Trophoblast cell (in vitro differentiated cells and primary cell): ENCODE measurements at regions not wholly inside any gene's neighbourhood (a gene's known extent, or its start where the extent isn't known, plus 50 kb on each side); places are given as distances from the start of the nearest gene placed in this dataset.

Experiments
- DNase-seq, 2 donors: peaks; one replicate each; pipeline ENCODE4 v3.0.0-alpha.2; 2016
- H2AFZ ChIP-seq: 2 replicates; pipeline ENCODE4 v1.6.1; 2013; ENCODE audit warnings: low read length, moderate library complexity, mild to moderate bottlenecking; ENCODE audit not compliant: insufficient read depth, poor library complexity
- H2AK5ac ChIP-seq: 2 replicates; pipeline ENCODE4 v1.6.1; 2013; ENCODE audit warnings: mild to moderate bottlenecking, low read length
- H2BK120ac ChIP-seq: 2 replicates; pipeline ENCODE4 v1.6.1; 2013; ENCODE audit warnings: low read length, mild to moderate bottlenecking, moderate library complexity; ENCODE audit not compliant: insufficient read depth, poor library complexity
- H2BK12ac ChIP-seq: 2 replicates; pipeline ENCODE4 v1.6.1; 2013; ENCODE audit warnings: mild to moderate bottlenecking, low read length, moderate library complexity
- H2BK5ac ChIP-seq: 2 replicates; pipeline ENCODE4 v1.6.1; 2013; ENCODE audit warnings: low read length, low read depth, moderate library complexity, mild to moderate bottlenecking; ENCODE audit not compliant: poor library complexity
- H3K14ac ChIP-seq: 2 replicates; pipeline ENCODE4 v1.6.1; 2013; ENCODE audit warnings: mild to moderate bottlenecking, low read length
- H3K18ac ChIP-seq: 2 replicates; pipeline ENCODE4 v1.6.1; 2013; ENCODE audit warnings: mild to moderate bottlenecking, low read length
- H3K23ac ChIP-seq: 2 replicates; pipeline ENCODE4 v1.6.1; 2013; ENCODE audit warnings: low read length
- H3K27ac ChIP-seq: 2 replicates; pipeline ENCODE4 v1.5.1; 2013; ENCODE audit warnings: low read depth, mild to moderate bottlenecking, inconsistent platforms, low read length, moderate library complexity
- H3K27me3 ChIP-seq: 2 replicates; pipeline ENCODE4 v1.6.1; 2013; ENCODE audit warnings: inconsistent platforms, mild to moderate bottlenecking, low read length, moderate library complexity; ENCODE audit not compliant: insufficient read depth
- H3K36me3 ChIP-seq, 2 experiments: 1 replicate in 1 of 2; 2 replicates in 1 of 2; pipeline ENCODE4 v1.6.1; 2013; ENCODE audit warnings: low read length in 2 of 2, mild to moderate bottlenecking in 2 of 2, moderate library complexity in 1 of 2; ENCODE audit not compliant: insufficient read depth in 2 of 2, control insufficient read depth in 1 of 2
- H3K4ac ChIP-seq: 2 replicates; pipeline ENCODE4 v1.6.1; 2013; ENCODE audit warnings: low read depth, mild to moderate bottlenecking, low read length, moderate library complexity
- H3K4me1 ChIP-seq, 2 experiments: 1 replicate in 1 of 2; 2 replicates in 1 of 2; pipeline ENCODE4 v1.6.1; 2013; ENCODE audit warnings: low read length in 2 of 2, mild to moderate bottlenecking in 2 of 2, moderate library complexity in 1 of 2; ENCODE audit not compliant: insufficient read depth in 2 of 2, control insufficient read depth in 1 of 2
- H3K4me2 ChIP-seq: 2 replicates; pipeline ENCODE4 v1.6.1; 2013; ENCODE audit warnings: inconsistent platforms, mild to moderate bottlenecking, low read length, moderate library complexity
- H3K4me3 ChIP-seq: 2 replicates; pipeline ENCODE4 v1.5.1; 2013; ENCODE audit warnings: mild to moderate bottlenecking, low read depth, low read length, inconsistent platforms
- H3K79me1 ChIP-seq: one replicate; pipeline ENCODE4 v1.6.1; 2013; ENCODE audit warnings: low read length
- H3K79me2 ChIP-seq: 2 replicates; pipeline ENCODE4 v1.6.1; 2013; ENCODE audit warnings: low read length, mild to moderate bottlenecking; ENCODE audit not compliant: control insufficient read depth, insufficient read depth, poor library complexity
- H3K9ac ChIP-seq: 2 replicates; pipeline ENCODE4 v1.6.1; 2013; ENCODE audit warnings: mild to moderate bottlenecking, low read length
- H3K9me3 ChIP-seq: 2 replicates; pipeline ENCODE4 v1.6.1; 2013; ENCODE audit warnings: low read depth, mild to moderate bottlenecking, control low read depth, inconsistent platforms, low read length; ENCODE audit not compliant: insufficient read depth
- H4K12ac ChIP-seq: 2 replicates; pipeline ENCODE4 v1.6.1; 2013; ENCODE audit warnings: low read depth, mild to moderate bottlenecking, low read length, moderate library complexity
- H4K8ac ChIP-seq: 2 replicates; pipeline ENCODE4 v1.6.1; 2013; ENCODE audit warnings: low read depth, mild to moderate bottlenecking, low read length, moderate library complexity
- H4K91ac ChIP-seq: one replicate; pipeline ENCODE4 v1.6.1; 2013; ENCODE audit warnings: low read depth, mild to moderate bottlenecking, low read length, moderate library complexity
- WGBS: extraction: QIAGEN DNeasy Blood & Tissue Kit; methylation state at CpG from one replicate; pipeline ENCODE4 v1.1.7; 2013; ENCODE audit warnings: missing lambda C conversion rate; ENCODE audit not compliant: insufficient read length, insufficient coverage; ENCODE audit errors: extremely low coverage; 5-methylcytosine and 5-hydroxymethylcytosine counted together

DNA sequence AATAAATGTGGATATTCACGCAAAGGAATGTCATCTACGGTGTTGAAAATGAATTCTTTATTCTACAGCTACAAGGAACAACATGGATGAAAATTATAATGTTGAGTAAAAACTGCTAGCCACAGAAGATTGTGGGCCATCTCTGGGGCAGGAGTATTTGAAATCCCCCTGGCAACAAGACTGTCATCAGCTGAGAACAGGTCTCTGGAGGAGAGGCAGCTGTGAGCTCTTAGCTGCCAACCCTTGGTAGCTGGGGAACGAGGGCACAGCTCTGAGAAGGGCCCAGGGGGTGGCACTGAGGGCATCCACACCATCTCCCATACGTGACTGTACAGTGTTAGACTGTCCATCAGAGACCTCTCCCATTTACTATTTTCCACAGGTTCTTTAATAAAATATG is 340.1 kb upstream of the MGMT start:
- H3K36me3 ChIP-seq, result no peaks in the 10 kb centered on the region
- no peaks in the 10 kb centered on the region for H3K79me2 ChIP-seq
- H3K14ac ChIP-seq, result no peak overlapping the region
- H2AK5ac ChIP-seq, result no peak overlapping the region
- H2AFZ ChIP-seq, result no peak overlapping the region
- H2BK120ac ChIP-seq, result no peak overlapping the region
- no peak overlapping the region for H4K91ac ChIP-seq
- H3K79me1 ChIP-seq, result no peaks in the 10 kb centered on the region
- no CpG with 5 or more reads among the region's 4 CpGs for WGBS
- H3K27me3 ChIP-seq, result no peaks in the 10 kb centered on the region
- H3K4ac ChIP-seq, result no peak overlapping the region
- H4K8ac ChIP-seq, result no peak overlapping the region
- H3K18ac ChIP-seq, result no peak overlapping the region
- H3K9me3 ChIP-seq, result no peaks in the 10 kb centered on the region
- H3K4me2 ChIP-seq, result no peak overlapping the region
- no peak overlapping the region for H3K27ac ChIP-seq
- H3K4me1 ChIP-seq, result no peaks in the 10 kb centered on the region
- no peak overlapping the region for H2BK12ac ChIP-seq
- no peak overlapping the region for H4K12ac ChIP-seq
- no peak overlapping the region for H3K9ac ChIP-seq
- no peak overlapping the region for H2BK5ac ChIP-seq
- H3K4me3 ChIP-seq, result no peak overlapping the region
- H3K23ac ChIP-seq, result no peak overlapping the region
- no peak for DNase-seq

GRCh38 chr10:129131457-129132132 is 335.4 kb upstream of the MGMT start:
- WGBS, result no CpG with 5 or more reads among the region's 12 CpGs
- no peak overlapping the region for H3K4me3 ChIP-seq
- H4K12ac ChIP-seq, result no peak overlapping the region
- H3K79me1 ChIP-seq, result no peaks in the 10 kb centered on the region
- peaks cover 0 to 3% of the 10 kb centered on the region in 2 experiments for H3K4me1 ChIP-seq
- DNase-seq, result no peak
- no peak overlapping the region for H2AFZ ChIP-seq
- H3K79me2 ChIP-seq, result no peaks in the 10 kb centered on the region
- no peak overlapping the region for H4K8ac ChIP-seq
- no peak overlapping the region for H4K91ac ChIP-seq
- no peak overlapping the region for H3K9ac ChIP-seq
- no peak overlapping the region for H2AK5ac ChIP-seq
- no peak overlapping the region for H3K18ac ChIP-seq
- no peak overlapping the region for H2BK12ac ChIP-seq
- H3K36me3 ChIP-seq, result no peaks in the 10 kb centered on the region
- no peaks in the 10 kb centered on the region for H3K9me3 ChIP-seq
- no peak overlapping the region for H2BK120ac ChIP-seq
- no peaks in the 10 kb centered on the region for H3K27me3 ChIP-seq
- H3K23ac ChIP-seq, result no peak overlapping the region
- H3K14ac ChIP-seq, result no peak overlapping the region
- H3K27ac ChIP-seq, result no peak overlapping the region
- no peak overlapping the region for H3K4ac ChIP-seq
- H2BK5ac ChIP-seq, result no peak overlapping the region
- no peak overlapping the region for H3K4me2 ChIP-seq

GRCh38 chr10:129133856-129134255 is 333.2 kb upstream of the MGMT start:
- H3K4me3 ChIP-seq, result no peak overlapping the region
- H2BK120ac ChIP-seq, result no peak overlapping the region
- no peak overlapping the region for H2BK12ac ChIP-seq
- H4K12ac ChIP-seq, result no peak overlapping the region
- no peak overlapping the region for H3K4me2 ChIP-seq
- H3K14ac ChIP-seq, result no peak overlapping the region
- H3K4me1 ChIP-seq, result peaks cover 0 to 3% of the 10 kb centered on the region in 2 experiments
- no peak overlapping the region for H3K18ac ChIP-seq
- no peak overlapping the region for H4K91ac ChIP-seq
- H2AFZ ChIP-seq, result no peak overlapping the region
- no peaks in the 10 kb centered on the region for H3K9me3 ChIP-seq
- no peak overlapping the region for H3K27ac ChIP-seq
- H3K27me3 ChIP-seq, result no peaks in the 10 kb centered on the region
- H3K79me2 ChIP-seq, result no peaks in the 10 kb centered on the region
- H3K9ac ChIP-seq, result no peak overlapping the region
- H3K23ac ChIP-seq, result no peak overlapping the region
- no peak overlapping the region for H4K8ac ChIP-seq
- no peak for DNase-seq
- H2BK5ac ChIP-seq, result no peak overlapping the region
- no peaks in the 10 kb centered on the region for H3K79me1 ChIP-seq
- no peak overlapping the region for H3K4ac ChIP-seq
- no CpG with 5 or more reads among the region's 5 CpGs for WGBS
- H3K36me3 ChIP-seq, result no peaks in the 10 kb centered on the region
- no peak overlapping the region for H2AK5ac ChIP-seq

DNA sequence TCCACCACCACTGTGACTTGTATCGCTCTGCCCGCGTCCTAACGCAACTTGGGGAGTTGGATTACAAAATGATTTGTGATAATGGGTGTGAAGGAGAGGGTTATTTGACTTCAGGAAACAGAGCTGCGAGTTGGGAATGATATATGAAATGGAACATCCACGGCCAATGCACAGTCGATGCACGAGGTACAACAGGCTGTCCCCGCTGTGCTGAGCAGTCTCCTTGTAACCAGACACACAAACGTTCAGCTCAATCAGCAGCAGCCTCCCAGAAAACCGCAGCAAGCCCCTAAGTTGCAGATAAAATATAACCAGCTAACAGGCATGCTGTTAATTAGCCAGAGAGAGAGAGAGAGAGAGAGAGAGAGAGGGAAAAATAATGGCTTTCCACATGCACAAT is 332.7 kb upstream of the MGMT start:
- Histone ChIP-seq H3K27ac (no peak overlapping the region), H3K4me1 (peaks cover 0 to 3% of the 10 kb centered on the region in 2 experiments)
- 100% methylated on average over 1 of the region's 11 CpGs for WGBS

More for the DNA sequence above, 332.7 kb upstream of the MGMT start:
- Histone ChIP-seq H3K9me3 (no peaks in the 10 kb centered on the region), H3K18ac (no peak overlapping the region), H3K4ac (no peak overlapping the region), H3K79me2 (no peaks in the 10 kb centered on the region), H3K36me3 (no peaks in the 10 kb centered on the region), H2BK5ac (no peak overlapping the region), H3K4me2 (no peak overlapping the region), H3K14ac (no peak overlapping the region), H3K27me3 (no peaks in the 10 kb centered on the region), H4K8ac (no peak overlapping the region), H3K4me3 (no peak overlapping the region), H3K23ac (no peak overlapping the region), H3K9ac (no peak overlapping the region), H4K12ac (no peak overlapping the region), H2AFZ (no peak overlapping the region), H2BK120ac (no peak overlapping the region), H2BK12ac (no peak overlapping the region), H2AK5ac (no peak overlapping the region), H3K79me1 (no peaks in the 10 kb centered on the region), H4K91ac (no peak overlapping the region)
- no peak for DNase-seq
